Suprapubic skin (tissue), 3 donors: ENCODE measurements at regions not wholly inside any gene's neighbourhood (a gene's known extent, or its start where the extent isn't known, plus 50 kb on each side); places are given as distances from the start of the nearest gene placed in this dataset.

ENCODE experiments used
- POLR2A ChIP-seq, 2 donors: fragments of 450-650 bp; IDR thresholded peaks; one replicate each; pipeline ENCODE4 v1.6.1; 2017; ENCODE audit warnings: antibody characterized with exemption in 2 of 2, mild to moderate bottlenecking in 2 of 2, moderate library complexity in 2 of 2
- TF ChIP-seq, protein P1 (sequence below), 2 donors: fragments of 200-600 bp in 1 of 2; fragments of 450-650 bp in 1 of 2; sonication (generic) in 1 of 2; IDR thresholded peaks; one replicate each; pipeline ENCODE4 v1.5.1; 2016 to 2019; ENCODE audit warnings: antibody characterized with exemption in 2 of 2, mild to moderate bottlenecking in 1 of 2, moderate library complexity in 1 of 2

DNA sequence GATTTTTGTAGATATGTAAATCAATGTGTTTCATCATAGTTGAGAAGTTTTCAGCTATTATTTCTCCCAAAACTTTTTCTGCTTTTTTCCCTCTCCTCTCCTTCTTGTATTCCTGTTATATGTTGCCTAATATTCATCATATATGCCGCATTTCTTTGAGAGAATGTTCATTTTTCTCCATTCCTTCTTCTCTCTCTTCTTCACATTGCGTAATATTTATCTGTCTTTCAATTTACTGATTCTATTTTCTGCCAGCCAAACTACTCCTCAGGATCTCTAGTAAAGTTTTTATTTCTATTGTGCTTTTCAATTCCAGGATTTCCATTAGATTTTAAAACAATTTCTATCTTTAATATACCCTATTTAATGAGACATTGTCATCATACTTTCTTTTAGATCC, 896.8 kb downstream of the EPHA7 start:
- TF ChIP-seq, protein P1, sequence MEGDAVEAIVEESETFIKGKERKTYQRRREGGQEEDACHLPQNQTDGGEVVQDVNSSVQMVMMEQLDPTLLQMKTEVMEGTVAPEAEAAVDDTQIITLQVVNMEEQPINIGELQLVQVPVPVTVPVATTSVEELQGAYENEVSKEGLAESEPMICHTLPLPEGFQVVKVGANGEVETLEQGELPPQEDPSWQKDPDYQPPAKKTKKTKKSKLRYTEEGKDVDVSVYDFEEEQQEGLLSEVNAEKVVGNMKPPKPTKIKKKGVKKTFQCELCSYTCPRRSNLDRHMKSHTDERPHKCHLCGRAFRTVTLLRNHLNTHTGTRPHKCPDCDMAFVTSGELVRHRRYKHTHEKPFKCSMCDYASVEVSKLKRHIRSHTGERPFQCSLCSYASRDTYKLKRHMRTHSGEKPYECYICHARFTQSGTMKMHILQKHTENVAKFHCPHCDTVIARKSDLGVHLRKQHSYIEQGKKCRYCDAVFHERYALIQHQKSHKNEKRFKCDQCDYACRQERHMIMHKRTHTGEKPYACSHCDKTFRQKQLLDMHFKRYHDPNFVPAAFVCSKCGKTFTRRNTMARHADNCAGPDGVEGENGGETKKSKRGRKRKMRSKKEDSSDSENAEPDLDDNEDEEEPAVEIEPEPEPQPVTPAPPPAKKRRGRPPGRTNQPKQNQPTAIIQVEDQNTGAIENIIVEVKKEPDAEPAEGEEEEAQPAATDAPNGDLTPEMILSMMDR (IDR thresholded peaks at IDR 0.05): no peak
- TF ChIP-seq POLR2A (IDR thresholded peaks at IDR 0.05): no peak
